Aorta (tissue), 5 donors: ENCODE measurements at regions not wholly inside any gene's neighbourhood (a gene's known extent, or its start where the extent isn't known, plus 50 kb on each side); places are given as distances from the start of the nearest gene placed in this dataset.

Experiments
- ATAC-seq: fragments of 200-7000 bp; cut with Tn5 transposase; one replicate; pipeline ENCODE4 v1.9.1; 2022; ENCODE audit warnings: moderate library complexity; ENCODE audit not compliant: low FRiP score
- DNase-seq, 2 donors: peaks; one replicate each; pipeline ENCODE4 v3.0.0-alpha.2; 2020
- H3K27ac ChIP-seq, 2 donors: one replicate each; pipeline ENCODE4 v1.5.1; 2013; ENCODE audit warnings: low read length in 2 of 2, mild to moderate bottlenecking in 2 of 2, moderate library complexity in 2 of 2, control low read depth in 1 of 2, inconsistent platforms in 1 of 2, low read depth in 1 of 2
- H3K27me3 ChIP-seq, 2 donors: one replicate each; pipeline ENCODE4 v1.6.1; 2013; ENCODE audit warnings: control low read depth in 1 of 2, low read length in 1 of 2, mild to moderate bottlenecking in 1 of 2, moderate library complexity in 1 of 2; ENCODE audit not compliant: insufficient read depth in 2 of 2, control insufficient read depth in 1 of 2
- H3K36me3 ChIP-seq, 2 donors: one replicate each; pipeline ENCODE4 v1.6.1; 2013; ENCODE audit warnings: control low read depth in 1 of 2, low read length in 1 of 2, mild to moderate bottlenecking in 1 of 2; ENCODE audit not compliant: insufficient read depth in 2 of 2, control insufficient read depth in 1 of 2
- H3K4me1 ChIP-seq, 2 donors: one replicate each; pipeline ENCODE4 v1.6.1; 2013; ENCODE audit warnings: low read length in 2 of 2, control low read depth in 1 of 2, mild to moderate bottlenecking in 1 of 2, moderate library complexity in 1 of 2; ENCODE audit not compliant: insufficient read depth in 2 of 2, control insufficient read depth in 1 of 2
- H3K4me3 ChIP-seq, 2 donors: one replicate each; pipeline ENCODE4 v1.5.1; 2013; ENCODE audit warnings: low read length in 2 of 2, control low read depth in 1 of 2, mild to moderate bottlenecking in 1 of 2
- H3K9me3 ChIP-seq: one replicate; pipeline ENCODE4 v1.6.1; 2013; ENCODE audit warnings: mild to moderate bottlenecking, low read length; ENCODE audit not compliant: control insufficient read depth
- WGBS, 2 donors: extraction: QIAGEN DNeasy Blood & Tissue Kit; methylation state at CpG; one replicate each; pipeline ENCODE4 v1.1.7; 2013; 5-methylcytosine and 5-hydroxymethylcytosine counted together
- intact Hi-C, 2 donors: fragments of 100-400 bp; cut with DNase I; formaldehyde crosslinking; loops; one replicate each; pipeline versions ENCODE4 v1.14.2 to v1.15.0; 2022
- donor health status: healthy with polysubstance abuse.
- donor health status: Bipolar disorder and iron deficiency.
- donor health status: DM: no; HTN: no; CAD: no.
- donor health status: DM: no; HTN: no; CAD: no.
- donor health status: DM: yes; HTN: yes; CAD: no.

- WGBS, 2 donors, result 55 to 64% methylated on average over 4 of the region's 4 CpGs
- no peak for DNase-seq
- Histone ChIP-seq H3K9me3 (no peaks in the 10 kb centered on the region), H3K4me1 (no peaks in the 10 kb centered on the region), H3K27me3 (no peaks in the 10 kb centered on the region), H3K27ac (no peak overlapping the region), H3K4me3 (no peak overlapping the region), H3K36me3 (no peaks in the 10 kb centered on the region)
- ATAC-seq, result no peak
- intact Hi-C loops, result no loop called here
These were observed 331.8 kb upstream of the PLD5 start for GRCh38 chr1:242856289-242856688.

- H3K9me3 ChIP-seq, result no peaks in the 10 kb centered on the region
- intact Hi-C loops, result no loop called here
- 61 to 71% methylated on average over 3 of the region's 3 CpGs for WGBS, 2 donors
- H3K4me3 ChIP-seq, result no peak overlapping the region
- no peak for DNase-seq
- no peaks in the 10 kb centered on the region for H3K27me3 ChIP-seq
- no peaks in the 10 kb centered on the region for H3K4me1 ChIP-seq
- no peaks in the 10 kb centered on the region for H3K36me3 ChIP-seq
- ATAC-seq, result no peak
- no peak overlapping the region for H3K27ac ChIP-seq
These were observed 330.0 kb upstream of the PLD5 start for GRCh38 chr1:242854466-242854865.

- Histone ChIP-seq H3K4me1 (no peaks in the 10 kb centered on the region), H3K36me3 (no peaks in the 10 kb centered on the region), H3K9me3 (no peaks in the 10 kb centered on the region), H3K27me3 (no peaks in the 10 kb centered on the region), H3K27ac (no peak overlapping the region), H3K4me3 (no peak overlapping the region)
- no peak for ATAC-seq
- 14 to 21% methylated on average over 3 of the region's 3 CpGs for WGBS, 2 donors
- intact Hi-C loops, result no loop called here
- no peak for DNase-seq
These were observed 323.0 kb upstream of the PLD5 start for GRCh38 chr1:242847390-242847993.

- Histone ChIP-seq H3K27me3 (no peaks in the 10 kb centered on the region), H3K27ac (no peak overlapping the region), H3K4me3 (no peak overlapping the region), H3K36me3 (no peaks in the 10 kb centered on the region), H3K4me1 (no peaks in the 10 kb centered on the region), H3K9me3 (no peaks in the 10 kb centered on the region)
- no peak for DNase-seq
- 3 to 4% methylated on average over 1 of the region's 1 CpG for WGBS, 2 donors
- no peak for ATAC-seq
- intact Hi-C loops, result no loop called here
These were observed 317.6 kb upstream of the PLD5 start for GRCh38 chr1:242842094-242842493.

- no peak overlapping the region for H3K4me3 ChIP-seq
- no peaks in the 10 kb centered on the region for H3K4me1 ChIP-seq
- H3K9me3 ChIP-seq, result no peaks in the 10 kb centered on the region
- H3K27ac ChIP-seq, result no peak overlapping the region
- intact Hi-C loops, result no loop called here
- 91 to 92% methylated on average over 12 of the region's 12 CpGs for WGBS, 2 donors
- no peaks in the 10 kb centered on the region for H3K36me3 ChIP-seq
- no peaks in the 10 kb centered on the region for H3K27me3 ChIP-seq
- ATAC-seq (no peak), DNase-seq (no peak)
These were observed 314.6 kb upstream of the PLD5 start for GRCh38 chr1:242839101-242839500.

GRCh38 chr1:242836423-242836822 lies 311.9 kb upstream of the PLD5 start:
- ATAC-seq, result no peak
- 5 to 6% methylated on average over 4 of the region's 4 CpGs for WGBS, 2 donors
- no peak overlapping the region for H3K27ac ChIP-seq
- H3K4me1 ChIP-seq, result no peaks in the 10 kb centered on the region
- no peak for DNase-seq
- intact Hi-C loops, result no loop called here
- no peak overlapping the region for H3K4me3 ChIP-seq
- no peaks in the 10 kb centered on the region for H3K36me3 ChIP-seq
- H3K9me3 ChIP-seq, result no peaks in the 10 kb centered on the region
- H3K27me3 ChIP-seq, result no peaks in the 10 kb centered on the region

GRCh38 chr1:242828828-242829227 lies 304.3 kb upstream of the PLD5 start:
- Histone ChIP-seq H3K4me1 (no peaks in the 10 kb centered on the region), H3K27me3 (no peaks in the 10 kb centered on the region), H3K36me3 (no peaks in the 10 kb centered on the region), H3K4me3 (no peak overlapping the region), H3K27ac (no peak overlapping the region), H3K9me3 (no peaks in the 10 kb centered on the region)
- DNase-seq (no peak), ATAC-seq (no peak)
- intact Hi-C loops, result no loop called here
- 49% methylated on average over 4 of the region's 4 CpGs for WGBS, 2 donors

GRCh38 chr1:242828199-242828598 lies 303.7 kb upstream of the PLD5 start:
- H3K27ac ChIP-seq, result no peak overlapping the region
- no peaks in the 10 kb centered on the region for H3K27me3 ChIP-seq
- H3K36me3 ChIP-seq, result no peaks in the 10 kb centered on the region
- DNase-seq (no peak), ATAC-seq (no peak)
- H3K4me1 ChIP-seq, result no peaks in the 10 kb centered on the region
- H3K4me3 ChIP-seq, result no peak overlapping the region
- intact Hi-C loops, result no loop called here
- H3K9me3 ChIP-seq, result no peaks in the 10 kb centered on the region
- WGBS, 2 donors, result 85% methylated on average over 7 of the region's 7 CpGs

- H3K27me3 ChIP-seq, result no peaks in the 10 kb centered on the region
- H3K36me3 ChIP-seq, result no peaks in the 10 kb centered on the region
- no peak overlapping the region for H3K27ac ChIP-seq
- no peaks in the 10 kb centered on the region for H3K4me1 ChIP-seq
- intact Hi-C loops, result no loop called here
- DNase-seq, result no peak
- H3K9me3 ChIP-seq, result no peaks in the 10 kb centered on the region
- no peak for ATAC-seq
- H3K4me3 ChIP-seq, result no peak overlapping the region
These were observed 303.0 kb upstream of the PLD5 start for GRCh38 chr1:242827538-242827937.
